HG02759 (cell line): ENCODE measurements at regions not wholly inside any gene's neighbourhood (a gene's known extent, or its start where the extent isn't known, plus 50 kb on each side); places are given as distances from the start of the nearest gene placed in this dataset.
A peak's percentile ranks its signal among the peaks of the same experiment; 100 is the strongest.
"Not testable (repeated sequence)": the region's sequence is repeated elsewhere in the genome, so short reads cannot be mapped to it uniquely, and the experiment has no call there.

Source experiments
- ATAC-seq: cut with Tn5 transposase; IDR thresholded peaks from one replicate; pipeline ENCODE4 v1.9.1; 2021; ENCODE audit warnings: mild to moderate bottlenecking, moderate library complexity; ENCODE audit not compliant: unreplicated experiment

DNA sequence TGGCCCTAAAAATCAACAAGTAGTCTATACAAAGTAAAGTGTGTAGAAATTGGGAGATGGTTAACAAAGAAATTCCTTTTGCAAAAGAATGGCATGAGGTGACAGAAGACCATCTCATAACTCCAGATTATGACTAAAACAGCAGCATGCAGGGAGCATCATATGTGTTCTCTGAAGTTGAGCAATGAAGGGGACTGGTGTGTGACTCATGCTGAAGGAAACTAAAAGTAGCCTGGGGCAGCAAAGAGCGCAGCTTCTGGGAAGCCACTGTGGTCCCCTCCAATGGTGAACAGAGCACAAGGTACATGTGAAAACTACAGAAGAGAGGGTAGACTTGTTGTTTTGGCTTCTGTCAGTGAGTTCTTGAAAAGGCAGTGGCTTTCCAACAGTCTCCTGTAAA is 133.4 kb downstream of the MACC1 start:
- ATAC-seq, result no peak

DNA sequence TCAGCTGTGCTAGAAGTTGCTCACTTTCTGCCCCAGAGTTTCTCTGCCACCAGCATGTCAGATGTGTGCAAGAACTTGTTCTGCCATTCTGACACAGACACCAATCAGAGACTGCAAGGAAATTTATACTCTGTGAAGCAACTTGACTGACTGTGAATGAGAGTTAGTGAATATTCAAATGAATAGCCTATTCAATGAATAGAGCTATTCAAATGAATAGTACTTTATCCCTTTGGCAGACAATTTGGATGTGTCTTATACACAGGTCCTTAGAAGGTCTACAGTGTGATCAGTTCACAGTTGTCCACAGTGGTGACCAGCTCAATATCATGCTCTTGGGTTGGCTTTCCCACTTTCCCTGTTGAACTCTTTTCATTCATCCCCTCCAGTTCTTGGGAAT is 138.1 kb downstream of the MACC1 start:
- ATAC-seq, result no peak

DNA sequence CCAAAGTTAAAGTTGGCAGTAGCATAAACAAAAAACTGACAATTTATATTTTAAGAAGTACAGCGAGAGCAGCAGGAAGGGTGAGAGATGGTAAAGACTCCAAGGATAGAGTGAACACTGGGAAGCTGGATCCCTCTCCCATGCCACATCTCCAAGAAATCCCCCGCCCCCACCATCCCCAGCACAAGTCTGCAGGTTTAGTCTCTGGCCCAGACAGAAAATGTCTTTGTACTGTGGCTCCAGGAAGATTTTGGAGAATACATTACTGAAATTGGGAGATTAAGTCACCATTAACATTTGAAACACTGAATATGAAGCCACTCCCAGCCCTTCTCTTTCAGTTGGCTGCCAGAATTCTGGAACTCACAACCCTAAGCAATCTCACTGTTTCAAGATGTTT is 140.3 kb downstream of the MACC1 start:
- no peak for ATAC-seq

DNA sequence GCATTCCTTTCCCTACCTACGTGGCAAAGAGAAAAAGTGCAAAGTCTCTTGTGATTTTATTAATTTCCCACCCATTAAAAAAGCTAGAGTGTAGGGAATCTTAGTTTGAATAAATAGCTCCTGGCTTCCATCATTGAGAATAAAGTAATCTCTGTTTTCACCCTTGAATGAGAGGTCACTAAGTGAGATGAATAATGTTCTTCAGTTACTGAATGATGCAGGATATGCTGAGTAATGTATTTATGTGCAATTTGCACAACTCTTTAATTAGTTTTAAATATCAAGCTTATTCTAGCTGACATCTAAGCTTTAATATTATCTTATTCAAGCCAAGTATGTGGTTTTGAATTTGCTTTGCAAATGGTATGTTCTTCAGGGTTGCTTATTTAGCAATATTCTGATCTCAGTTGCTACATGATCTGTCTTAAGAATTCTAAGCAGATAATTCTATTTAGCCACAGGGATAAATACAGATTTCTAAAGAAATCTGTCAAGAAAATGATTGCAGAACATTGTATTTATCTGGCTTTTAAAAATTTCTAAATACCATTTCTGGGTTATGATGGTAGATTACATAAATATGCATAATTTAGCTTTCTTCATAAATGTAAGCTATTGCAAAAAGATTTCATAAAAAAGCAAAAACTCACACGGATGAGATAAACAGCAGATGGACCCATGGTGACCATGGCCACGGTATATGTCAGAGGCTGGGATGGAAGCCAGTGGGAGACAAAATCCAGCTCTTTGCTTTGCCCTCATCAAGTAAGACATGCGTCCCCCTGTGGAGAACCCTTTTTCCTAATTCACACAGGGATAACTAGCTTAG is 141.0 kb downstream of the MACC1 start:
- ATAC-seq, result no peak

DNA sequence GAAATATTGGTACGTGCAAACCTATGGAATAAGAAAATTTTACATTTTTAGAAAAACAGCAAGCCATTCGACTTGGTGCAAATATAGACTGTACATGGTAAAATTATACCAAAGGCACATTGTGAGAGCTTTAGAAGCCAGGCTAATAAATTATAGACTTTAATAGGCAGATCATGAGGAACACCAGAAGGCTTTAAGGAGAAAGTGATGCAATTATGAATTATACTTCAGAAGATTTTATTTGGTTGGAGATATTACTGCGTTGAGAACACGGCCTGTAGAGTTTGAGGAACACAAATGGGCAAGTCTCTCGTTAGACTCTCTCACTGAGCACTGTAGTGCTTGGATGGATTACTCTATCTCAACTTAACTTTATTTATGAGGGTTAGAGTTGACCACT is 141.7 kb downstream of the MACC1 start:
- no peak for ATAC-seq

DNA sequence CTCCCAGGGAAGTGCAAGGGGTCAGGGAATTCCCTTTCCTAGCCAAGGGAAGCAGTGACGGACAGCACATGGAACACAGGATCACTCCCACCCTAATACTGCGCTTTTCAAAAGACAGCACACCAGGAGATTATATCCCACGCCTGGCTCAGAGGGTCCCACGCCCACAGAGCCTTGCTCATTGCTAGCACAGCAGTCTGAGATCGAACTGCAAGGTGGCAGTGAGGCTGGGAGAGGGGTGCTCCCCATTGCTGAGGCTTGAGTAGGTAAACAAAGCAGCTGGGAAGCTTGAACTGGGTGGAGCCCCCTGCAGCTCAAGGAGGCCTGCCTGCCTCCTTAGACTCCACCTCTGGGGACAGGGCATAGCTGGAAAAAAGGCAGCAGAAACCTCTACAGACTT is 149.2 kb downstream of the MACC1 start:
- not testable (repeated sequence) for ATAC-seq

DNA sequence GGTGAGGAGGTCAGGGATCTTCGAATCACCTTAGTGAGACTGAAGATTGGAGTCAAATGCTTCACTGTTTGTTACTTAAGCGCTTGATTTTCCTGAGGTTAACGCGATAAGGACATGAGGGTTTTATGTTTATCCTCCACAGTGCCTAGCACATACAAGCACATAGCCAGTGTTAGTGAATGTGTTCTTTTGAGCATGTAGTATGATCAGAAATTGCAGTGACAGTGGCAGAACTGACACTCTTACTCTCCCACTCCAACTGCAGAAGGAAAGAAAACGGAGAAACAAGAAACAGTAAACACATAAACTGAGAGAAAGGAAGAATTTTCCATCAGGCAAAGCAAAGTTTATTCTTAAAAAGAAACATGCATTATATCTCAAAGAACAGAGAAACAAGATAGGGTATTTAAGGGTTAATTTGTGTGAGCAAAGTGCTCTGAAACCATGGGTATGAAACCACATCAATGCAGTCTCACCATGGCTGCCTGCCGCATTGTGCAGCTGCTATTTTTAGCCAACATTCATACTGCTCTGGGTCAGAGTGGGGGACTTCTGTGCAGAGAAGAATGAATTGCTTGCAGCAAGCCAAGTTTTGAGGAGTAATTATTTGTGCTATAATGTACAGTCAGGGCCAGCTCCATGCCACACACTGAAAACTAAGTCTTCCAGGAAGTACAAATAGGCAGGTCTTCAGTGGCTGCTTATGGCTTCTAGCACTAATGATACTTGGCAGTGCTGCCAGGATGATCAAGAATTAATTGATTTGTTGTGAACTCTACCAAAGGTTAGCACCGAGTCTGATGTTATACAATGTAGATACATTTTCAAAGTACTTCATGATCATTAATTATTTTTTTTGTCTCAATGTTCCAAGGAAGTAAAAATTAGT is 152.0 kb downstream of the MACC1 start:
- peak; percentile 100 for ATAC-seq

DNA sequence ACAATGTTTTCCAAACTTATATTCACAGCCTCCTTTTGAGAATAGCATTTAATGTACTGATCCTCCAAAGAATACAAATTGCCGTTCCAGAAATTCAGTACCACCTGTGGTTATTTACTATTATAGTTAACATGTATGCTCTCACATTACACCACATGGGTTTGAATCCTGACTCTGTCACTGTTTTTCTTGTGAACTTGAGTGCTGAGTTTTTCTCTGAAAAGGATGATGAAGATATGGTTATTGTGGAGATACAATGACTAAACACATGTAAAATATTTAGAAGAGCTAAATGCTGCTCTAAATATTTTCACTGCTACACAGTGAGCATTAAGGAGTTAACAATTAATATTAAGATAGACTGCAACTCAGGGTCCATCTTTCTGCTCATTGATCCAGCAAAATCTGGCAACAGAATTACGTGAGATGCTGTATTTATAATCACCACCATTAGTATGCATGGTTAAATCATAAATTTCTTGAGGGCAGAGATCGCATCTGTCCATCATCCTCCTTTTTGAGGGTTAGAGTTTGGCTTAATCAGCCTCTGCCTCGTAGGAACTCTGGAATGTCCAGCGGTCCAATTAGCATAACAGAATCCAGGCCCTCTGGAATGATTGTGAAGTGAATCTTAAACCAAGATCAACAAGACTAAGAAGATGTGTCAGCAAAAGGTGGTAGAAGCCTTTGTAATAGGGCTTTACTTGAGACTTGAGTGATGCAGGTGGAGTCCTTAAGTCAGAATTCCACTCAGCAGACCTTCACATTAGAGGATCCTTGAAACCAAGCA is 152.8 kb downstream of the MACC1 start:
- ATAC-seq, result no peak

DNA sequence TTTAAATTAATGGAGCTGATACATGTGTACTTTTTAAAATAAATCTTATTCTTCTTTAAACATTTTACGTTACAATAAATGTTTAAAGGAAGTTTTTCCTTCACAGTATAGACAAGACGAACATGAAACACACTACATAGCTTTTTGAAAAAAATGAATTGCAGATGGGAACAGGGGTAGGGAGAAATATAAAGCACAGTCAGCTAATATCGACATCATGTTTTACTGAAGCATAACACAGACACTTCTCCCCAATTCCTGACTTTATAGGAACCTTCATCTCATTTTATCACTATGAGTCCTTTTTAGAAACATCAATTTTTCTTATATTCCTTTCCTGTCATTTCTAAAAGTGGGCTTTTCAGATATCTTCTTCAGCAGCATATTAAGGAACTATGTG is 153.5 kb downstream of the MACC1 start:
- ATAC-seq, result no peak

DNA sequence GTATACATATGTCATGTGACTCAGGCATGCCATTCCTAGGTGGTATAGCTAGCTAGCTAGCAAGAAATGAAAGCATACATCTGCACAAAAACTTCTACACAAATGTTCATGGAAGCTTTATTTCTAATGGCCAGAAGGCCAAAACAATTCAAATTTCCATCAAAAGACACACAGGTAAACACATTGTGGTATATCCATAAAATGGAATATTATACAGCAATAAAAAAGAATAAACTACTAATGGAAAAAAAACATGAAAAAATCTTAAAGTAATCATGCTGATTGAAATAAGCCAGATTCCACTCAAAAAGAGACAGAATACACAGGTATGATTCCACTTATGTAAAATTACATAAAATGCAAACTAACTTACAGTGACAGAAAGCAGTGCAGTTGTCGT is 154.3 kb downstream of the MACC1 start:
- ATAC-seq, result no peak

DNA sequence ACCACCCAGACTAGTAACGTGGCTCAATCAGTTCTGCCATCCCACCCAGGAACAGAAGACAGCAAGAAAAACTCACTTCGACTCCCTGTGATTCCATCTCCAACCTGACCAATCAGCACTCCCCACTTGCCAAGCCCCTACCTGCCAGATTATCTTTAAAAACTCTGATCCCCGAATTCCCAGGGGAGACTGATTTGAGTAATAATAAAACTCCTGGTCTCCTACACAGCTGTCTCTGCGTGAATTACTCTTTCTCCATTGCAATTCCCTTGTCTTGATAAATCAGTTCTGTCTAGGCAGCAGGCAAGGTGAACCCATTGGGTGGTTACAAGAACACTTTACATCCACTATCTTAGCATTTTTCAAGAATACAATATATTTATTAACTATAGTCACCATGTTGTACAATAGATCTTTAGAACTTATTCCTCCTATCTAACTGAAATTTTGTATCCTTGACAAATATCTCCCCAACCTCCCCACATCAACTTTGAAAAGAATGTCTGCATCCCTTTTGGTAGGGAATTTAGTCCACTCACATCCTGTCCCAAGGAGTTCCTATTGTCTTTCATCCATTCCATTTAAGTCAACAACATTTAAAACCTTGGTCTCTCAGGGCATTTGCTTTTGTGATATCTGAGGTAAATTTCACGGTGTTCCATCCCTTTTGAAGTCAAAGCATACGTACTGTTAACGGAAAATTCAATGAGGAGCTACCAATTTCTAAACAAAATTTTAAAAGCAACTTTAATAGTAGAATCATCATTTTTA is 163.7 kb downstream of the MACC1 start:
- ATAC-seq, result no peak

DNA sequence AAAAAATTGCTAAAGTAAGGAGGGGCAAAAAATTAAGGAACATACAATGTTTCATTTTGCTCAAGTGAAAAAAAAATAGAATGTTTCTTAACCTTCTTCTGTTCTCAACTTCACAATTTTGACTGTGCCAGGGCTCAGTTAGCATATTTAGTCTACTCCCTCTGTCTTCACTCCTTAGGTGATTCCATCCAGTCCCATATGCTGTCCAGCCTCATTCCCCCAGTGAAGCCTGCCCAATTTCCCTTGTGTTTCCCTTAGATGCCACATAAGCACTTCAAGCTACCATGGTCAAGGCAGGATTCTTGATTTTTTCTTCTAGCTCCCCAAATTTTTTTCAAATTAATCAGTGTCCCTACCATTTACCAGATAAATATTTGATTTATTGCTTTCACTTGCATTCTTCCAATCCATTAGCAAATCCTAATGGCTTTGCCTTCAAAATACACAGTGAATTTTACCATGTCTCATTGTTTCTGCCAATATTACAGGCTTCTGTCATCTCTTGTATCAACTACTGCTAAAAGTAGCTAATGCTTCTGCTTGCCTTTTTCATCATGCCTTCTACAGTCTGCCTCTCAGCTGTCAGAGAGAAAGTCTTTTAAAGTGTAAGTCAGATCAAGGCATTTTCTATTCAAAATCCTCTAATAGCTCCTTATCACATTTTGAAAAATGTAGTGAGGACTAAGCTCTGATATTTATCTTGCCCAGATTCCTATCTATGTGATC is 166.8 kb downstream of the MACC1 start:
- ATAC-seq, result no peak

DNA sequence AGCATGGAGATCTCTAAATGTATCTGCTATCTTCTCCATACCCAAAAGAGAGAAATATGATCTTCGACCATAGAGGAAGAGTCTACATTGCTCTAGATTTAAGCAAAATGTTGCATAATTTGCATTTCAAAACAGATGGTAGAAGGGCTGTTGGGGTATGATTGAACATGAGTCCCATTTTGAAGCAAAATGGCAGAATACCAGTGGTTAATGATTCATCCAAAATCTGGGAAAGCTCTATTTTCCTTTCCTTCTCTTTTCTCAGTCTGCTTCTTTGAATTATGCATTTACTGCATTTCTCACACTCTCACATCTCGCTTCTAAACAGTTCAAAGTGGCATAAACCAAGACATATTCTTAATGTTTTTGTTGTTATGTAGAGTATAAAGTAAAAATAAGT is 178.5 kb downstream of the MACC1 start:
- no peak for ATAC-seq

DNA sequence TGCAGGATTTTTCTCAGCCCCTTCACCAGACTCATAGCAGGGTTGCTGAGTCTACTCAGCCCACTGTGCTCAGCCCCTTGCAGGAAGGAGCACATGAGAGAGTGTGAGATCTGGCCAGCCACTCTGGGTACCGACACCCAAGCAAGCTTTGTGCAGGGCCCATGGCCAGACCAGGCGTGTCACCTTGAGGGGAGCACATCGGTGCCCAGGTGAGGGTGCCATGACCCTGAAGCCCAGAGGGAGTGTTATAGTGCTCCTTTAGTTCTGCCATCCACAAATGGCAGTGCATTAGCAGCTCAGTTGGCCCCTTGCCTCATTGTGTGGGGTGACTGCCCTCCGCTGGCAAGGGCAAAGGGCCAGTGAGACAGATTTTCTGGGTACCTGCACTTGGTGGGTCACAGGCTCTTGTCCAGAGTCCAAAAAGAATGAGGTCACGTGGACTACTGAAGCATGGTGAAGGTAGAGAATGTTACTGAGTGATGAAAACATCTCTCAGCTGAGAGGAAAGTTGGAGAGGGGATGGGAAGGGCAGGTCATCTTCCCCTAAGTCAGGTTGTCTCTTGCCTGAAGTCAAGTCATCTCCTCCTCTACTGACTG is 181.8 kb downstream of the MACC1 start:
- no peak for ATAC-seq

DNA sequence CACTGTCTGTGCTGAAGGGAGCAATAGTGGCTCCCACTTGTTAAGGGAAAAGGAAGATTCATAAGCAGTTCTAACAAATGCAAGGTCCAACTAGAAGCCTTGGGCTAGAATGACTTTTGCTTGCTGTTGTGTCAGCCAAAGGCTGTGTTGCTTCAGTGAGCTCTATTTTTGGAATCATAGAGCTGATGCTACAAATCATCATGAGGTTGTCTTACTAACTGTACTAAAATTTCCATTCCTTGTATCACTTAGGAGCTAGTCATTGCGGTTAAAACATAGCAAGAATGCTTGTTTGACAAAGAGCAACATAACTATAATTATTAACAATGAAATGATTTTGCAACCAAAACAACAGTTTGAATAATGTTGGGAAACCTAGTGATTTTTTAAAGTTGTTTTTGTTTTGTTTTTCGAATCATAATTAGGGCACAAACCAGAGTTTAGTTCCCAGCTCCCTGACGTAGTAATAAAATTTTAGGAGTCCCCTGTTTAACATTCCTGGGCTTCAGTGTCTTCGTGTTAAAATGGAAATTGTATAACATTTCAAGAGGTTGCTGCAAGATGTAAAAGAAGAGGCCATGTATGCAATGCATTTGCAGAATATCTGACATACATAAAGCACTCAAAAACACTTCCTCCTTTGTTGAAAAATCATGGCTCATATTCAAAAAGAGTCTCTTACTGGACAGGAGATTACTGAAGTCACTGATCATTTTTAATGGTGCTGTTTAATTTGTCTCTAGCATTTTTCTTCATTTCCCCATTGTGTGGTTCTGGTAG is 183.4 kb downstream of the MACC1 start:
- ATAC-seq, result no peak

DNA sequence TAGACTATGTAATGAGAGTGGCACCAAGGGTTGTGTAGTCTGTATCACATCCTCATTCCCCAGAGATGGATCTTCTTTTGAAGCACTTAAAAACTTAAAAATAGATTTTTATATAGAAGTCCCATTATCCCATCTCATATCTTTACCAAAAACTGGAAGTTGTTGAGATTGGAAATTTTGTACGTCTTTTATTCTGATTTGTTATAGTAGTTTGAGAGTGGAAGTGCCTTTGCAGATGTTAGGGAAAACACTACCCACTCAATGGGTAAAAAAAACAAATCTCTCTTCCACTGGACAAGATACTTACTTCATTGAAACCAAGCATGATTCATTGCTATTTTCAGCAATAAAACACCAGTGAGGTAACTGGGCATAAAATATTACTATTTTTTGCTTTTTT is 184.4 kb downstream of the MACC1 start:
- no peak for ATAC-seq

DNA sequence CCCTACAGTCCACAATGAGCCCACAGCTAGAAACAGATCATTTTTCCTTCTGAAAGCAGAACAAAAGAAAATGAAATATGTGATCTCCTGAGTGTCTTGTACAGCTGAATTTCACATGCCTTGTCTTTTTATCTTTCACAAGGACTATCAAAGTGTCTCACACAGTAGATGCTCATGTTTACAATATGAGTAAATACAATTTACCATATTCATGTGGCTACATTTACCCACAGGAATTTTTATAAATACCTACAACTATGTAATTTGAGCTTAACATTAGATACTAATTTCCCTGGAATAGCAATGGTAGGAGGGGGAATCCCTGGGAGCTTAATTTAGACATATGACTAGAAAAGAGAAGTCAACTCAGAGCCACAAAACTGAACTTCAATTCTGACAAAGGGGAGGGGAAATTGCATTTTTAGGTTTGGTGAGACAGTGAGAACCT is 186.2 kb downstream of the MACC1 start:
- ATAC-seq, result peak; percentile 71

DNA sequence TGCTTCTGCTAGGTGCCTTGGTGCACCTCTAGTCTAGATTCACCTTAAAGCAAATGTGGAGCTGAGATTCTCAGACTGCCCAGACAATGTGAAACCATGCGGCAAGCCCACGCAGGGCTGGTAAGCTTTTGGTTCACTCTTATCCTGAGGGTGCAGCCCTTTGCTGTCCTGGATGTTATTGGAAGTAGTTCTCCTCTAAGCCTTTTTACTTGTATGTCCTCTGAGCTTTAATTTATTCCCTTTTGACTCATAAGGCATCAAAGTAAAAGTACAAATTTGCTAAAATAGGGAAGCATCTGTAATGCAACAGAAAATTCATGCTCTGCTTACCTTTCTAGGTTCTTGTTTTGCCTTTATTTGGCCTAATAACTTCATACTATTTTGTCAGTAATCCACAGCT is 186.8 kb downstream of the MACC1 start:
- ATAC-seq, result peak; percentile 83

DNA sequence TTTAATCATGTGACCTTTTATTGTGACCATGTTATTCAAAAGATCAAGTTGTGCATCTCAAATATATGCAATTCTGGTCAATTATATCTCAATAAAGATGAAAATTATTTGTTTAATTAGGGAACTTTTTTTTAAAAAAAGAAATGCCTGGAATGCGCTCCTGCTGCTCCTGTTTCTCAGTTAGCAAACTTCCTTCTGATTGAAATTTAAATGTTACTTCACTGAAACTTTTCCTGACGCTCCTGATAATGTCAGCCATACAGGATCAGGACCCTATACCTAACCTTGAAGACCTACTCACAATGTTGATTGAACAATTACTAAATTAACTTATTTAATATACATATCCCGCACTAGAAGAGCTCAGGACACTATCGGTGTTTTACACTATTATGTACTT is 190.4 kb downstream of the MACC1 start:
- no peak for ATAC-seq
